LNCAP (cell line): ENCODE measurements at regions not wholly inside any gene's neighbourhood (a gene's known extent, or its start where the extent isn't known, plus 50 kb on each side); places are given as distances from the start of the nearest gene placed in this dataset.

Experiments
- TF ChIP-seq, protein P1 (sequence below): fragments of 450-650 bp; IDR thresholded peaks from 2 replicates; pipeline ENCODE4 v1.5.1; 2017; ENCODE audit warnings: mild to moderate bottlenecking

DNA sequence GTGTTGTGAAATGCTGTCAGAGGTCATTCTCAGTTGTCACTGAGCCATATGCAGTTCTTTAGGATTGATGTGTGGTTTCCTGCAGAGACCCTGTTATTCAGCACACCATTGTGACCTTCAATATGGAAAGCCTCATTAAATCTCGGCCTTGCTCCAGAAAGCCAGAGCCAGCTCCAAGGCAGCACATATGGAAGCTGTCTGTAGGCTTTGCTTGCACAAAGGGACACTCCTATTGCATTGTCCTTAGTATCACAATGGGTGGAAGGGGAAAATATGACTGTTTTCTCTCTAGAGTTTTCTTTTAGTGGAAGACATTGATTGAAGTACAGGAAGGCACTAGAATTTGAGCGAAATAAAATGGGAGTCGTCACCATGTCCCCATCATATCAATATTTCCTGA lies 179.0 kb downstream of the CEP135 start:
- TF ChIP-seq, protein P1, sequence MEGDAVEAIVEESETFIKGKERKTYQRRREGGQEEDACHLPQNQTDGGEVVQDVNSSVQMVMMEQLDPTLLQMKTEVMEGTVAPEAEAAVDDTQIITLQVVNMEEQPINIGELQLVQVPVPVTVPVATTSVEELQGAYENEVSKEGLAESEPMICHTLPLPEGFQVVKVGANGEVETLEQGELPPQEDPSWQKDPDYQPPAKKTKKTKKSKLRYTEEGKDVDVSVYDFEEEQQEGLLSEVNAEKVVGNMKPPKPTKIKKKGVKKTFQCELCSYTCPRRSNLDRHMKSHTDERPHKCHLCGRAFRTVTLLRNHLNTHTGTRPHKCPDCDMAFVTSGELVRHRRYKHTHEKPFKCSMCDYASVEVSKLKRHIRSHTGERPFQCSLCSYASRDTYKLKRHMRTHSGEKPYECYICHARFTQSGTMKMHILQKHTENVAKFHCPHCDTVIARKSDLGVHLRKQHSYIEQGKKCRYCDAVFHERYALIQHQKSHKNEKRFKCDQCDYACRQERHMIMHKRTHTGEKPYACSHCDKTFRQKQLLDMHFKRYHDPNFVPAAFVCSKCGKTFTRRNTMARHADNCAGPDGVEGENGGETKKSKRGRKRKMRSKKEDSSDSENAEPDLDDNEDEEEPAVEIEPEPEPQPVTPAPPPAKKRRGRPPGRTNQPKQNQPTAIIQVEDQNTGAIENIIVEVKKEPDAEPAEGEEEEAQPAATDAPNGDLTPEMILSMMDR = no peak

DNA sequence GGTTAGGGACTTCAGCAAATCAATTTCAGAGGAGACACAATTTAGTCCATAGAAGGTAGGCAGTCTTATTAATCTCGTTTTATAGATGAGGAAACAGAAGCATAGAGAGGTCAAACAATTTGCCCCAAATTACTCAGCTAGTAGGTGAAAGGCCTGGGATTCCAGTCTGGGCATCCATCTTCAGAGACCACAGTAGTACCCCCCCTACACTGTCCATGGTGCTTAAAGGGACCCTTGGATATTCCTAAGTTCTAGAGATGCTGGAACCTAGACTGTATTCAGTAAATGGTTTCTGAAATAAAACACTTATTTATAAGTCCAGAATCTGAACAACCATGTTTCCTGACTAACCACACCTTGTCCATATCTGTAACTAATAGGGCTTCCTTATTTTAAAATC lies 174.8 kb downstream of the CEP135 start:
- TF ChIP-seq, protein P1 = no peak

DNA sequence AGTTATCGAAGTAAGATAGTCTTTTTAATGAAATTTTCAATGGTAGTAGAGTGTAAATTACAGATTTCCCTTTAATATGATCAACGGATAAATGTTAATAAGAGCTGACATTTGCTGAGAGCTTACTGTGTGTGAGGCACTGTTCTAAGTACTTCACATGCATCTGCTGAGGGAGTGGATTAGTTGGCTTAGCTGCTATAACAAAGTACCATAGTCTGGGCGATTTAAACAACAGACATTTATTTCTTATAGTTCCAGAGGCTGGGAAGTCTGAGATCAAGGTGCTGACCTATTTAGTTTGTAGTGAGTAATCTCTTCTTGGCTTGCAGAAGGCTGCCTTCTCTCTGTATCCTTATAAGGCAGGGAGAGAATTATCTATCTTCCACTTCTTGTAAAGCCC lies 174.3 kb downstream of the CEP135 start:
- TF ChIP-seq, protein P1 = no peak

DNA sequence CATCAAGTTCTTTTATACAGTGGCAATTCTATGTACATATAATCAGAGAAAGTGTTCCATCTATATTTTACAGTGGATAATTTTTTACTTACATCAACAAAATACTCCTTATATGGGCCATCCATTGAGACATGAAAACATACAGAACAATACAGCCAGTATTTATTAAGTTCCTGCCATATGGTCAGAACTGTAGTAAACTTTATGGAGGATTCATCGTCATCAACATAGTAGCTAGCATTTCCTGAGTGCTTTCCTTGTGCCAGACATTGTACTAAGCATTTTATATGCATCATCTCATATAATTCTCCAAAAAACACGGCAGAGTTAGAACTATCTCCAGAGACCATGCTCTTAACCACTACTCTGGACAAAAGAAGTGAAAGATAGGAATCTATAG lies 170.1 kb downstream of the CEP135 start:
- TF ChIP-seq, protein P1 = no peak

DNA sequence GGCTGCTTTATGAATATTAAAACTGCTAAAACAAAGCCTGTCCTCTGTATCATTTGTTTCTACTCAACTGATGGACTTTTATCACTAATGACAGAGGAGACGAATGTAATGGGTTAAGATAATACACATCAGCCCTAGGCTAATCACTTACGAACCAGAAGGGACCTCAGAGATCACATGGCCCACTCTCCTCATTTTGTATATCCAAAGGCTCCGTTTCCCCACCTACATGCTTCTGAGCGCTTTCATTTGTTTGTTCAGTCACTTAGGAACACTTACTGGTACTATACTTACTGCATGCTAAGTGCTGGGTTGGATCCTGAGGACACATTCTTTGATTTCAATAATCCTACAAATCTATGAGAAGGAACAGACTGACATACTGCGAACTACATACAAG lies 169.3 kb downstream of the CEP135 start:
- TF ChIP-seq, protein P1 = no peak

DNA sequence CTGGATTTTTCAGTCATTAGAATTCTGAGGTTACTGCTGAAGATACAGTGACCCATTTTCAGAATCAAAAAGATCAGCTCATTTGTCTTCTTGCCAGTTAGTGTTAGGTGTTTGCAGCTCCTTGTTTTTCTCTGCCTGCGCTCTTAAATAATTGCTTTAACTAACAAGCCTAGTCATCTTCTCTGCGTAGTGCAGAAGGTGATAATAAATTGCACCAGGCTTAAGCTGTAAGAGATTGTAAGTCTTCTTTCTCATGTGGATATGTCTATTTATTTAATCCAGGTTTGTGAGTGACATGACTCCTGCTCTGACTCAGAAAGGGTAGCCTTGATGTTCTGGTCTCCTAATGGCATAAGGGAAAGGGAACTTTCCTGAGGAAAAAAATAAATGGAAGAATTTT lies 167.2 kb downstream of the CEP135 start:
- TF ChIP-seq, protein P1 = no peak

DNA sequence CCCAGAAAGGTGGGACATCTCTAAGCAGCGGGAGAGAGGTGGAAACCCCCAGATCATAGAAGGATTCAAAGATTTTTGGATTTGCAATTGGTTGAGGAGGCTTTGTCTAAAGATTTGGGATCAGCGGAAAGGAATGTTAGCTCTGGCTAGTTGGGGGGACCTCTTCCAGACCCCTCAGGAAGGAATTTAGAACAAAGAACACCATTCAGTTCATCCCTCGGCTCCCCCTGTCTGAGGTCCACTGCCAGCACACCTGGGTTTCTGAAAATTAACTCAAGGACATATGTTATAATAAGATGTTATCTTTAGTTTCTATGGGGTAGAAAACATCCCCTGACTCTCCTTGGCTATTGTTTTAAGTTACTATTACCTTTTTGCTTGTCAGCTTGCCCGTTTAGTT lies 163.6 kb downstream of the CEP135 start:
- TF ChIP-seq, protein P1 = no peak
